Gastrocnemius medialis (tissue), 4 donors: ENCODE measurements at regions not wholly inside any gene's neighbourhood (a gene's known extent, or its start where the extent isn't known, plus 50 kb on each side); places are given as distances from the start of the nearest gene placed in this dataset.
"Not testable (repeated sequence)": the region's sequence is repeated elsewhere in the genome, so short reads cannot be mapped to it uniquely, and the experiment has no call there.

Source experiments
- ATAC-seq, 2 donors: fragments of 150-250 bp; one replicate each; pipeline ENCODE4 v1.9.1; 2016
- DNase-seq, 2 donors: peaks; one replicate each; pipeline ENCODE4 v3.0.0-alpha.2; 2019
- H3K27ac ChIP-seq, 4 donors: fragments of 200-600 bp; sonication (generic); 1 replicate in 1 of 4; 2 replicates in 3 of 4; pipeline ENCODE4 v1.5.1; 2016 to 2018; ENCODE audit warnings: mild to moderate bottlenecking in 2 of 4, moderate library complexity in 1 of 4
- H3K27me3 ChIP-seq, 3 donors: fragments of 200-600 bp; sonication (generic) in 2 of 3; 1 replicate in 1 of 3; 2 replicates in 2 of 3; pipeline versions ENCODE4 v1.5.1 to v1.6.0; 2016 to 2019; ENCODE audit warnings: mild to moderate bottlenecking in 1 of 3, moderate library complexity in 1 of 3
- H3K36me3 ChIP-seq, 2 donors: fragments of 200-600 bp; sonication (generic) in 1 of 2; one replicate each; pipeline ENCODE4 v1.5.1; 2017 to 2018
- H3K4me1 ChIP-seq, 2 donors: fragments of 200-600 bp; sonication (generic) in 1 of 2; one replicate each; pipeline ENCODE4 v1.5.1; 2016 to 2017; ENCODE audit warnings: mild to moderate bottlenecking in 2 of 2
- H3K4me3 ChIP-seq, 4 donors: fragments of 200-600 bp; sonication (generic) in 3 of 4; 1 replicate in 1 of 4; 2 replicates in 3 of 4; pipeline ENCODE4 v1.5.1; 2016 to 2019; ENCODE audit warnings: mild to moderate bottlenecking in 2 of 4
- H3K9me3 ChIP-seq, 3 donors: fragments of 200-600 bp; sonication (generic) in 2 of 3; 1 replicate in 1 of 3; 2 replicates in 2 of 3; pipeline ENCODE4 v1.5.1; 2016 to 2019
- POLR2A ChIP-seq, 2 donors: fragments of 450-650 bp; IDR thresholded peaks; one replicate each; pipeline ENCODE4 v1.6.1; 2017; ENCODE audit warnings: antibody characterized with exemption in 2 of 2, mild to moderate bottlenecking in 2 of 2, moderate library complexity in 2 of 2
- in situ Hi-C, 4 donors: fragments of 200-750 bp; cut with MboI; loops; one replicate each; pipeline versions ENCODE4 v1.15.0 to v1.8.0; 2017; ENCODE audit warnings: low sequenced_read_pairs in 4 of 4
- intact Hi-C: fragments of 100-400 bp; cut with DNase I; formaldehyde crosslinking; loops from one replicate; pipeline ENCODE4 v1.15.1; 2023; ENCODE audit warnings: low total_unique reads
- TF ChIP-seq, protein P1 (sequence below), 5 experiments: fragments of 450-650 bp in 3 of 5; fragments of 200-600 bp in 2 of 5; sonication (generic) in 2 of 5; IDR thresholded peaks in 4 of 5; conservative IDR thresholded peaks in 1 of 5; 1 replicate in 4 of 5; 2 replicates in 1 of 5; pipeline ENCODE4 v1.5.1; 2016 to 2019; ENCODE audit warnings: antibody characterized with exemption in 5 of 5, mild to moderate bottlenecking in 3 of 5, moderate library complexity in 3 of 5

DNA sequence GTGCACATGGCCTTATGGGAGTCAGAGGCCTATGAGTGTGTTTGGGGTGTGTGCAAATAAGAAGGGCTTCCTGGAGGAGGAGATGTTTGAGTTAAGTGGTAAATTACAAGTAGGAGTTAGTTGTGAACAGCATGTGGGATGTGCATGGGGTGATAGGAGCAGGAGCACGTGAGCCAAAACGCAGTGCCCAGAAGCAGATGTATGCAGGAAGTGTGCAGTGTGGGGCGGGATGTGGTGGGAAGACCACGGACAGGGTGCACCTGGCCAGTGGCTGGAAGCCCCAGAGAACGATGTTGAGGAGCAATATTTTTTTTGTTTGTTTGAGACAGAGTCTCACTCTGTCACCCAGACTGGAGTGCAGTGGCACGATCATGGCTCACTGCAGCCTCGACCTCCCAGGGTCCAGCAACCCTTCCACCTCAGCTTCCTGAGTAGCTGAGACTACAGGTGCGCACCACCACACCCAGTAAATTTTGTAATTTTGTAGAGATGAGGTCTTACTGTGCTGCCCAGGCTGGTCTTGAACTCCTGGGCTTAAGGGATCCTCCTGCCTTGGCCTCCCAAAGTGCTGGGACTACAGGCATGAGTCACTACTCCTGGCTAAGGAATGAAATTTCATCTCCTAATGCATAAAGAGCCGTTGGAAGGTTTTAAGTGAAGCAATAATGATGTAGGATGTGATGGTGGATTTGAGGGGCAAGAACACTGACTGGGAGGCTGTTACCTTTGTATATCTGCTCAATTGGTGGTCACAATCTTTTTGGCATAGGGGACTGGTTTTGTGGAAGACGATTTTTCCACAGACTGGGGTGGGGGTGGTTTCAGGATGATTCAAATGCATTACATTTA lies 78.4 kb downstream of the LYZL2 start:
- intact Hi-C loops (no loop called here), in situ Hi-C loops (no loop called here)
- ATAC-seq (no peak), DNase-seq (no peak)
- no peaks in the 10 kb centered on the region for H3K27me3 ChIP-seq
- H3K9me3 ChIP-seq, result no peaks in the 10 kb centered on the region
- H3K4me1 ChIP-seq, result peaks cover 0 to 5% of the 10 kb centered on the region in 2 donors
- TF ChIP-seq POLR2A (IDR thresholded peaks at IDR 0.05), result no peak
- TF ChIP-seq, protein P1, sequence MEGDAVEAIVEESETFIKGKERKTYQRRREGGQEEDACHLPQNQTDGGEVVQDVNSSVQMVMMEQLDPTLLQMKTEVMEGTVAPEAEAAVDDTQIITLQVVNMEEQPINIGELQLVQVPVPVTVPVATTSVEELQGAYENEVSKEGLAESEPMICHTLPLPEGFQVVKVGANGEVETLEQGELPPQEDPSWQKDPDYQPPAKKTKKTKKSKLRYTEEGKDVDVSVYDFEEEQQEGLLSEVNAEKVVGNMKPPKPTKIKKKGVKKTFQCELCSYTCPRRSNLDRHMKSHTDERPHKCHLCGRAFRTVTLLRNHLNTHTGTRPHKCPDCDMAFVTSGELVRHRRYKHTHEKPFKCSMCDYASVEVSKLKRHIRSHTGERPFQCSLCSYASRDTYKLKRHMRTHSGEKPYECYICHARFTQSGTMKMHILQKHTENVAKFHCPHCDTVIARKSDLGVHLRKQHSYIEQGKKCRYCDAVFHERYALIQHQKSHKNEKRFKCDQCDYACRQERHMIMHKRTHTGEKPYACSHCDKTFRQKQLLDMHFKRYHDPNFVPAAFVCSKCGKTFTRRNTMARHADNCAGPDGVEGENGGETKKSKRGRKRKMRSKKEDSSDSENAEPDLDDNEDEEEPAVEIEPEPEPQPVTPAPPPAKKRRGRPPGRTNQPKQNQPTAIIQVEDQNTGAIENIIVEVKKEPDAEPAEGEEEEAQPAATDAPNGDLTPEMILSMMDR (IDR thresholded peaks at IDR 0.05 in 4 of 5, conservative IDR thresholded peaks at IDR 0.05 in 1 of 5), result no peak
- no peaks in the 10 kb centered on the region for H3K36me3 ChIP-seq
- no peak overlapping the region for H3K27ac ChIP-seq
- no peak overlapping the region for H3K4me3 ChIP-seq

DNA sequence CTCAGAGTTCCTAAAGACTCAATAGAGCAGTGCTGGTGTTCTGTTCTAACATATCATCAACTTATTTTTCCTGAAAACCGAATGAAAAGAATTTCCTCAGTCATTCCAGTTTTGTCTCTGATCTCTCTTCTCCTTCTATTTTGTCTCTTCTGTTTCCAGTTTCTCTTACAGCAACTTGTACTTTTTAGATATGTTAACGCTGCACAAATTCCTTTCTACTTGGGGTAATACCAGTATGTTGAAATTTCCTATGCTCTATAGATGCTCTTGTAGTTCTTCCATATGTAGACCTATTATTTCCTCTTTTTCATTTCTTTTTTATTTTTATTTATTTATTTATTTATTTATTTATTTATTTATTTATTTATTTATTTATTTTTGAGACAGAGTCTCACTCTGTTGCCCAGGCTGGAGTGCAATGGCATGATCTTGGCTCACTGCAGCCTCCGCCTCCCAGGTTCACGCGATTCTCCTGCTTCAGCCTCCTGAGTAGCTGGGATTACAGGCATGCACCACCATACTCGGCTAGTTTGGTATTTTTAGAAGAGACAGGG lies 80.3 kb downstream of the LYZL2 start:
- H3K4me3 ChIP-seq, H3K27ac ChIP-seq, H3K36me3 ChIP-seq, ATAC-seq, intact Hi-C loops, H3K9me3 ChIP-seq, DNase-seq, in situ Hi-C loops, H3K4me1 ChIP-seq, H3K27me3 ChIP-seq: not testable (repeated sequence)

DNA sequence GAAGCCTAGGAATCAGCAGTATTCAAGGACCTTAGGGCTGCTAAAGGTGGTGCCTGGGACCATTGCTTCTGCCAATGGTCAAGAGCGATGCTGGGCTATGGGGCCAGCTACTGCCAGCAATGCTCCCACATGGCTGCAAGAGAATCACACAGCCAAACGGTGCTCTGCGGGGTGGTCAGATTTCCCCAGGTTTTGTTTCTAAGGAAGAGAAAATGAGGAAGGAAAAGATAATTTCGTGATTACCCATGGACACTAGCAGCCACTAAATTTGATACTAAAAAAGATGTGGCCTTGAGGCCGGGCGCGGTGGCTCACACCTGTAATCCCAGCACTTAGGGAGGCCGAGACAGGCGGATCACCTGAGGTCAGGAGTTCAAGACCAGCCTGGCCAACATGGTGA lies 83.0 kb downstream of the LYZL2 start:
- in situ Hi-C loops, result no loop called here

DNA sequence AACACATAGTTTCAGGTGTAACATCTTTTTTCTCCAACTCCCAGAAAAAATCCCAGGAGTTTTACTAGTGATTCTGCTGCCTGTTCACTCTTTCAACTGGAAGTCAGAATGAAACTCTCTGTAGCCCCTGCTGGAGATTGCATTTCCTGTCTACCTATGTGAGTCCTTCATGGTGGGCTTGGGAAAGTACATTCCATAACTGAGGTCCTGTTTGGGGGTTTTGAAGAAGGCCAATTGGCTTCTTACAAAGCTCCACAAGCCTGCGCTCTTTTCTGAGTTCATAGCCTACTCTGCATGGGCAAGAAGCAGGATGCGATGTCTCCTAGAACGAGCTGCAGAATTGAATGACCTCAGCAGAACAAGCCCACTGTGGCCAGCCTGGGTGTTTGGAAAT lies 86.7 kb downstream of the LYZL2 start:
- ATAC-seq, result no peak
- intact Hi-C loops, result no loop called here
- peaks cover 0 to 5% of the 10 kb centered on the region in 2 donors for H3K4me1 ChIP-seq
- in situ Hi-C loops, result no loop called here
- no peak overlapping the region for H3K27ac ChIP-seq
- H3K4me3 ChIP-seq, result no peak overlapping the region
- no peaks in the 10 kb centered on the region for H3K27me3 ChIP-seq
- no peaks in the 10 kb centered on the region for H3K9me3 ChIP-seq
- H3K36me3 ChIP-seq, result no peaks in the 10 kb centered on the region
- TF ChIP-seq, protein P1 (IDR thresholded peaks at IDR 0.05 in 4 of 5, conservative IDR thresholded peaks at IDR 0.05 in 1 of 5), result no peak
- no peak for TF ChIP-seq POLR2A (IDR thresholded peaks at IDR 0.05)
- DNase-seq, result no peak

More for the DNA sequence above, 83.0 kb downstream of the LYZL2 start:
- Histone ChIP-seq H3K4me1 (no peaks in the 10 kb centered on the region), H3K4me3 (no peak overlapping the region), H3K36me3 (no peaks in the 10 kb centered on the region), H3K27ac (no peak overlapping the region), H3K27me3 (no peaks in the 10 kb centered on the region), H3K9me3 (no peaks in the 10 kb centered on the region)
- ATAC-seq (no peak), DNase-seq (no peak)
- intact Hi-C loops, result no loop called here
- TF ChIP-seq POLR2A (IDR thresholded peaks at IDR 0.05), result no peak
- TF ChIP-seq, protein P1 (IDR thresholded peaks at IDR 0.05 in 4 of 5, conservative IDR thresholded peaks at IDR 0.05 in 1 of 5), result no peak

DNA sequence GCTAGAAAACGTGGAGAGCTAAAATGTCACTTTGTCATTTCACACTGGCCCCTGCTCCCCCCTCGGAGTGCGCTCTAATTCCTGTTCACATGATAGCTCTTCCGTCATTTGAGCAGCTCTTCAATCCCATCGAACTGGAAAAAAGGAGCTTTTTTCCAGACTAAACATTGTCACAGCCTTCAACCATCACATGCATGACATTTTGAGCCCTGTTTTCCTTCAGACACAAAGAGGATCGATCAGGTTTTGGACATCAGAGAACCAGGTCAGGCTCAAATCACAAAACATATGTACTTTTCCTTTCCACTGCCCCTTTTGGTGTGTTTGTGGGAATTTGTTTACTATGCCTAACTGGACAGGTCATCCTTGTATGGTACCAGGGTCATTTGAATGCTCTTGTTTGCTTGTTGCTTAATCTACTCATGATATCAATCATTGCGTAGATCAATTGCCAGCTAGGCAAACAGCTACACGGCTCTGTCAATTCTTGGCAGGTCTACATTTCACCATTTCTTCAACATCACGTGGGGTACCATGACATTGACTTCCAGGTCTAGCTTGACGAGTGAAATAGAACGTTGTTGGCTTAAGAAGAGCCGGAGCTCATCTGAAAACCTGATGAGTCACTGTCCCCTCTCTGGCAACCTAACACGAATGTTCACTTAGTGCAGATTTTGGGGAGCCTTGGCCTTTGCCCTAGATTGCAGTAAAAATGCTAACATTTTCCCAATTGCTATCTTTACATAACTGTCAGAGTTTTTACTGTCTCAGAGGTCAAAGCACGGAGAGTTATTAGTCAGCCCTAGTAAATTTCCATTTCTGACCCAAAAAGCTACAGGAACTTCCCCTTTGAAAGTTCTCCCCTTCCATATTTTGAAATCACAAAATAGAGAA lies 87.3 kb downstream of the LYZL2 start:
- H3K9me3 ChIP-seq, result no peaks in the 10 kb centered on the region
- DNase-seq (no peak), ATAC-seq (no peak)
- H3K27me3 ChIP-seq, result no peaks in the 10 kb centered on the region
- H3K4me1 ChIP-seq, result peaks cover 0 to 5% of the 10 kb centered on the region in 2 donors
- TF ChIP-seq, protein P1 (IDR thresholded peaks at IDR 0.05 in 4 of 5, conservative IDR thresholded peaks at IDR 0.05 in 1 of 5), result no peak
- TF ChIP-seq POLR2A (IDR thresholded peaks at IDR 0.05), result no peak
- intact Hi-C loops, result no loop called here
- no peak overlapping the region for H3K4me3 ChIP-seq
- no peaks in the 10 kb centered on the region for H3K36me3 ChIP-seq
- in situ Hi-C loops, result no loop called here
- no peak overlapping the region for H3K27ac ChIP-seq
